CD14-positive monocyte (primary cell): ENCODE measurements at regions not wholly inside any gene's neighbourhood (a gene's known extent, or its start where the extent isn't known, plus 50 kb on each side); places are given as distances from the start of the nearest gene placed in this dataset.

Experiments used
- DNase-seq, 3 donors: peaks; one replicate each; pipeline ENCODE4 v3.0.0-alpha.2; 2011 to 2022
- H2AFZ ChIP-seq: 2 replicates; pipeline ENCODE4 v1.6.0; 2012; ENCODE audit warnings: mild to moderate bottlenecking, low read depth, low read length, inconsistent platforms; ENCODE audit not compliant: insufficient read depth, poor library complexity, severe bottlenecking
- H3K27ac ChIP-seq, 2 donors: 1 replicate in 1 of 2; 2 replicates in 1 of 2; pipeline ENCODE4 v1.5.1; 2012 to 2013; ENCODE audit warnings: low read length in 2 of 2, control low read depth in 1 of 2, inconsistent platforms in 1 of 2, low read depth in 1 of 2, mild to moderate bottlenecking in 1 of 2
- H3K27me3 ChIP-seq, 2 donors: one replicate each; pipeline versions ENCODE4 v1.6.0 to v1.6.1; 2011 to 2013; ENCODE audit warnings: low read length in 2 of 2; ENCODE audit not compliant: control insufficient read depth in 2 of 2, insufficient read depth in 2 of 2
- H3K36me3 ChIP-seq, 2 donors: replicated peaks in 1 of 2; 1 replicate in 1 of 2; 2 replicates in 1 of 2; pipeline versions ENCODE4 v1.5.1 to v1.6.1; 2012 to 2013; ENCODE audit warnings: low read length in 2 of 2, control low read depth in 1 of 2, inconsistent platforms in 1 of 2, mild to moderate bottlenecking in 1 of 2; ENCODE audit not compliant: insufficient read depth in 2 of 2, control insufficient read depth in 1 of 2
- H3K4me1 ChIP-seq, 2 donors: 1 replicate in 1 of 2; 2 replicates in 1 of 2; pipeline versions ENCODE4 v1.5.1 to v1.6.1; 2012 to 2013; ENCODE audit warnings: low read length in 2 of 2, control low read depth in 1 of 2, inconsistent platforms in 1 of 2, mild to moderate bottlenecking in 1 of 2, moderate library complexity in 1 of 2; ENCODE audit not compliant: insufficient read depth in 2 of 2, control insufficient read depth in 1 of 2
- H3K4me2 ChIP-seq: replicated peaks from 2 replicates; pipeline ENCODE3; 2012; ENCODE audit warnings: low read length, moderate library complexity, mild to moderate bottlenecking; ENCODE audit not compliant: poor library complexity, severe bottlenecking; ENCODE audit errors: extremely low read depth
- H3K4me3 ChIP-seq, 3 experiments: fragments of 200-600 bp in 1 of 3; sonication (generic) in 1 of 3; replicated peaks in 1 of 3; 1 replicate in 2 of 3; 2 replicates in 1 of 3; pipeline ENCODE4 v1.5.1; 2011 to 2013; ENCODE audit warnings: low read length in 3 of 3, mild to moderate bottlenecking in 3 of 3, control low read depth in 2 of 3, low read depth in 2 of 3, inconsistent platforms in 1 of 3, moderate library complexity in 1 of 3
- H3K79me2 ChIP-seq: 2 replicates; pipeline ENCODE4 v1.6.0; 2012; ENCODE audit warnings: mild to moderate bottlenecking, control low read depth, inconsistent platforms, low read length, moderate library complexity; ENCODE audit not compliant: insufficient read depth
- H3K9ac ChIP-seq: 2 replicates; pipeline ENCODE4 v1.6.0; 2017; ENCODE audit warnings: low read length, mild to moderate bottlenecking; ENCODE audit not compliant: insufficient read depth, poor library complexity, severe bottlenecking
- H3K9me3 ChIP-seq, 2 donors: replicated peaks in 1 of 2; 1 replicate in 1 of 2; 2 replicates in 1 of 2; pipeline versions ENCODE4 v1.5.1 to v1.6.1; 2012 to 2013; ENCODE audit warnings: low read length in 2 of 2, control low read depth in 1 of 2; ENCODE audit not compliant: control insufficient read depth in 1 of 2, insufficient read depth in 1 of 2
- H4K20me1 ChIP-seq: 2 replicates; pipeline ENCODE4 v1.6.0; 2012; ENCODE audit warnings: mild to moderate bottlenecking, low read length, control low read depth, moderate library complexity; ENCODE audit not compliant: insufficient read depth
- H3K27ac Mint-ChIP-seq, 7 donors: one replicate each; pipeline ENCODE4 v1.8.0; 2020; ENCODE audit warnings: mild to moderate bottlenecking in 7 of 7, mixed read lengths in 7 of 7, moderate library complexity in 6 of 7, inconsistent platforms in 2 of 7
- H3K27me3 Mint-ChIP-seq, 3 donors: one replicate each; pipeline ENCODE4 v1.8.0; 2021 to 2022; ENCODE audit warnings: low read depth in 3 of 3, mild to moderate bottlenecking in 3 of 3, mixed read lengths in 3 of 3, moderate library complexity in 3 of 3, inconsistent platforms in 1 of 3
- H3K36me3 Mint-ChIP-seq, 2 donors: one replicate each; pipeline ENCODE4 v1.8.0; 2020; ENCODE audit warnings: mixed read lengths in 2 of 2, inconsistent platforms in 1 of 2, mild to moderate bottlenecking in 1 of 2
- H3K4me1 Mint-ChIP-seq: one replicate; pipeline ENCODE4 v1.8.0; 2020; ENCODE audit warnings: mild to moderate bottlenecking, mixed read lengths
- H3K4me3 Mint-ChIP-seq, 2 donors: one replicate each; pipeline ENCODE4 v1.8.0; 2020; ENCODE audit warnings: mild to moderate bottlenecking in 2 of 2, mixed read lengths in 2 of 2, moderate library complexity in 1 of 2
- H3K9me3 Mint-ChIP-seq, 7 donors: one replicate each; pipeline ENCODE4 v1.8.0; 2020 to 2022; ENCODE audit warnings: mixed read lengths in 7 of 7, mild to moderate bottlenecking in 6 of 7, moderate library complexity in 6 of 7, inconsistent platforms in 2 of 7
- WGBS: methylation state at CpG from one replicate; pipeline ENCODE4 v1.1.5; 2013; ENCODE audit warnings: missing lambda C conversion rate; ENCODE audit not compliant: insufficient coverage; 5-methylcytosine and 5-hydroxymethylcytosine counted together
- intact Hi-C, 2 donors: fragments of 100-400 bp; cut with micrococcal nuclease; formaldehyde crosslinking; loops; one replicate each; pipeline versions ENCODE4 v1.15.0 to v1.15.1; 2023
- TF ChIP-seq, protein P1 (sequence below): fragments of 200-600 bp; IDR thresholded peaks from one replicate; pipeline ENCODE4 v1.8.0; 2022; ENCODE audit warnings: antibody characterized with exemption, mild to moderate bottlenecking

DNA sequence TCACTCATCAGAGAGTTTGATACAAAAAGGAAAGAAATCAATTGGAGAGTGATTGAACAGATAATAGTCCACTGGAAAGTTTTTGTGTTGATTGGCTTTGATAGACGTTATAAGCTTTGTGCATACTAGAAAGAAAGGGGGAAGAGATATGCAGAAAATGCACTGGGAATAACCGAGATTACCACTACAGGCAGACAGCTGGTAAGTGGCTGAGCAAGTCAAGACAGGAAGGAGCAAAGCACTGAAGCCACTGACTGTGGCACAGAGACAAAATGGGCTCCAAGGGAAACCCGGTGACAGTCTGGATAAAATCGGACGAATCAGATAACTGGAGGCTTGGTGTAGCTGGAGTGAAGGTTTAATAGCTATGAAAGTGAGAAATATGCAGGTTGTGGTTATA, 209.0 kb downstream of the SIM1 start:
- Mint-ChIP-seq H3K4me1 (no peaks in the 10 kb centered on the region), H3K9me3 (no peaks in the 10 kb centered on the region), H3K36me3 (no peaks in the 10 kb centered on the region), H3K27me3 (no peaks in the 10 kb centered on the region), H3K27ac (no peak overlapping the region), H3K4me3 (no peak overlapping the region)
- Histone ChIP-seq H4K20me1 (no peaks in the 10 kb centered on the region), H3K27me3 (no peaks in the 10 kb centered on the region), H3K36me3 (no peaks in the 10 kb centered on the region), H3K4me3 (no peak overlapping the region), H2AFZ (no peak overlapping the region), H3K4me2 (no peak overlapping the region), H3K9ac (no peak overlapping the region), H3K79me2 (no peaks in the 10 kb centered on the region), H3K9me3 (no peaks in the 10 kb centered on the region), H3K4me1 (no peaks in the 10 kb centered on the region), H3K27ac (no peak overlapping the region)
- intact Hi-C loops: no loop called here
- no peak for DNase-seq
- TF ChIP-seq, protein P1, sequence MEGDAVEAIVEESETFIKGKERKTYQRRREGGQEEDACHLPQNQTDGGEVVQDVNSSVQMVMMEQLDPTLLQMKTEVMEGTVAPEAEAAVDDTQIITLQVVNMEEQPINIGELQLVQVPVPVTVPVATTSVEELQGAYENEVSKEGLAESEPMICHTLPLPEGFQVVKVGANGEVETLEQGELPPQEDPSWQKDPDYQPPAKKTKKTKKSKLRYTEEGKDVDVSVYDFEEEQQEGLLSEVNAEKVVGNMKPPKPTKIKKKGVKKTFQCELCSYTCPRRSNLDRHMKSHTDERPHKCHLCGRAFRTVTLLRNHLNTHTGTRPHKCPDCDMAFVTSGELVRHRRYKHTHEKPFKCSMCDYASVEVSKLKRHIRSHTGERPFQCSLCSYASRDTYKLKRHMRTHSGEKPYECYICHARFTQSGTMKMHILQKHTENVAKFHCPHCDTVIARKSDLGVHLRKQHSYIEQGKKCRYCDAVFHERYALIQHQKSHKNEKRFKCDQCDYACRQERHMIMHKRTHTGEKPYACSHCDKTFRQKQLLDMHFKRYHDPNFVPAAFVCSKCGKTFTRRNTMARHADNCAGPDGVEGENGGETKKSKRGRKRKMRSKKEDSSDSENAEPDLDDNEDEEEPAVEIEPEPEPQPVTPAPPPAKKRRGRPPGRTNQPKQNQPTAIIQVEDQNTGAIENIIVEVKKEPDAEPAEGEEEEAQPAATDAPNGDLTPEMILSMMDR: no peak
- WGBS: 94% methylated on average over 5 of the region's 5 CpGs

DNA sequence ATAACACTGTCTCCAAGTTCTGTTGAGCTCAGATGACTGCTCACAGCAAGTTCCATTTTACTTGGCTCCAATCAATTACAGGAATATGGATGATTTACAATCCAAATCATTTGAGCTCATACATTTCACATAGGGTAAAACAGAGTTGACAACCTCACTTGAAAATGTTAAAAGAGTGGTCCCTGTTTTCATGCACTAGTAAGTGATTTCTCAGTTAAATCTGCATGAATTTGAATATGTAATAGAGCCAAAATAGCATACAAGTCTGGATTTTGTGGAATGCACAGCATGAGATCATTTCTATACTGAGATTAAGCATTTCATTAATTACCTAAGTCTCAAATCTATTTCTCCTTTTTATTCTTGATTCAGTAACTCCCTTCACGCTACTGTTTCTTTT, 217.6 kb downstream of the SIM1 start:
- Histone ChIP-seq H3K4me3 (no peak overlapping the region), H3K79me2 (no peaks in the 10 kb centered on the region), H3K9ac (no peak overlapping the region), H3K27ac (no peak overlapping the region), H3K4me1 (no peaks in the 10 kb centered on the region), H4K20me1 (no peaks in the 10 kb centered on the region), H3K9me3 (no peaks in the 10 kb centered on the region), H2AFZ (no peak overlapping the region), H3K27me3 (no peaks in the 10 kb centered on the region), H3K4me2 (no peak overlapping the region), H3K36me3 (no peaks in the 10 kb centered on the region)
- Mint-ChIP-seq H3K9me3 (peaks cover 0 to 2% (median 0%) of the 10 kb centered on the region in 7 donors), H3K27ac (no peak overlapping the region), H3K4me3 (no peak overlapping the region), H3K4me1 (no peaks in the 10 kb centered on the region), H3K27me3 (peaks cover 0 to 2% (median 2%) of the 10 kb centered on the region in 3 donors), H3K36me3 (no peaks in the 10 kb centered on the region)
- intact Hi-C loops: no loop called here
- no peak for DNase-seq
- TF ChIP-seq, protein P1: no peak
- no CpG with 5 or more reads among the region's 1 CpG for WGBS
